Inflammatory macrophage treated with lipopolysaccharide for 1 hour (primary cell): ENCODE measurements at regions not wholly inside any gene's neighbourhood (a gene's known extent, or its start where the extent isn't known, plus 50 kb on each side); places are given as distances from the start of the nearest gene placed in this dataset.

Experiments
- DNase-seq, 2 donors: peaks; one replicate each; pipeline ENCODE4 v3.0.0-alpha.2; 2020 to 2022

- DNase-seq, result peak; percentile 52 to 76
Measured at GRCh38 chr2:129877795-129878775, 101.4 kb upstream of the RAB6C start.

GRCh38 chr2:129879614-129880180 is 99.8 kb upstream of the RAB6C start:
- no peak for DNase-seq

GRCh38 chr2:129880309-129880708 is 99.2 kb upstream of the RAB6C start:
- no peak for DNase-seq

- DNase-seq, result no peak
Measured at GRCh38 chr2:129880971-129881370, 98.5 kb upstream of the RAB6C start.

GRCh38 chr2:129881786-129882396 is 97.6 kb upstream of the RAB6C start:
- no peak for DNase-seq

- no peak for DNase-seq
Measured at GRCh38 chr2:129882476-129882875, 97.0 kb upstream of the RAB6C start.

GRCh38 chr2:129883121-129883520 is 96.3 kb upstream of the RAB6C start:
- DNase-seq, result no peak

- no peak for DNase-seq
Measured at GRCh38 chr2:129884221-129884786, 95.2 kb upstream of the RAB6C start.

GRCh38 chr2:129885735-129886134 is 93.7 kb upstream of the RAB6C start:
- DNase-seq, result no peak

- no peak for DNase-seq
Measured at GRCh38 chr2:129887688-129888266, 91.7 kb upstream of the RAB6C start.

GRCh38 chr2:129888461-129888860 is 91.0 kb upstream of the RAB6C start:
- DNase-seq, result no peak

- no peak for DNase-seq
Measured at GRCh38 chr2:129888896-129889295, 90.6 kb upstream of the RAB6C start.

GRCh38 chr2:129891341-129892320 is 87.8 kb upstream of the RAB6C start:
- no peak for DNase-seq

GRCh38 chr2:129892360-129892759 is 87.1 kb upstream of the RAB6C start:
- DNase-seq, result no peak

- no peak for DNase-seq
Measured at GRCh38 chr2:129892773-129893172, 86.7 kb upstream of the RAB6C start.

- no peak for DNase-seq
Measured at GRCh38 chr2:129893244-129893643, 86.2 kb upstream of the RAB6C start.

GRCh38 chr2:129894616-129895015 is 84.8 kb upstream of the RAB6C start:
- DNase-seq, result no peak

GRCh38 chr2:129895061-129895460 is 84.4 kb upstream of the RAB6C start:
- DNase-seq, result no peak

GRCh38 chr2:129895526-129896082 is 83.9 kb upstream of the RAB6C start:
- DNase-seq, result no peak

- no peak for DNase-seq
Measured at GRCh38 chr2:129896226-129897100, 83.0 kb upstream of the RAB6C start.
